GM19452 (cell line): ENCODE measurements at regions not wholly inside any gene's neighbourhood (a gene's known extent, or its start where the extent isn't known, plus 50 kb on each side); places are given as distances from the start of the nearest gene placed in this dataset.
A peak's percentile ranks its signal among the peaks of the same experiment; 100 is the strongest.

Source experiments
- ATAC-seq: cut with Tn5 transposase; IDR thresholded peaks from one replicate; pipeline ENCODE4 v1.9.1; 2021; ENCODE audit not compliant: unreplicated experiment

- no peak for ATAC-seq
Measured at GRCh38 chrX:4322916-4323315, 609.5 kb upstream of the PRKX start.

- ATAC-seq: no peak
Measured at GRCh38 chrX:4320436-4320947, 607.0 kb upstream of the PRKX start.

GRCh38 chrX:4315891-4316290, 602.4 kb upstream of the PRKX start:
- no peak for ATAC-seq

GRCh38 chrX:4314586-4314985, 601.1 kb upstream of the PRKX start:
- no peak for ATAC-seq

GRCh38 chrX:4277122-4277521, 563.7 kb upstream of the PRKX start:
- no peak for ATAC-seq

- ATAC-seq: no peak
Measured at GRCh38 chrX:4268676-4269075, 555.2 kb upstream of the PRKX start.

GRCh38 chrX:4265036-4265435, 551.6 kb upstream of the PRKX start:
- ATAC-seq: no peak

GRCh38 chrX:4263030-4263803, 549.8 kb upstream of the PRKX start:
- ATAC-seq: no peak

- no peak for ATAC-seq
Measured at GRCh38 chrX:4253092-4253491, 539.6 kb upstream of the PRKX start.

- no peak for ATAC-seq
Measured at GRCh38 chrX:4249401-4249800, 536.0 kb upstream of the PRKX start.

GRCh38 chrX:4243759-4244158, 530.3 kb upstream of the PRKX start:
- ATAC-seq: no peak

GRCh38 chrX:4240541-4241194, 527.2 kb upstream of the PRKX start:
- ATAC-seq: peak; percentile 60

GRCh38 chrX:4239650-4240540, 526.4 kb upstream of the PRKX start:
- ATAC-seq: peak; percentile 42

- ATAC-seq: no peak
Measured at GRCh38 chrX:4238916-4239315, 525.5 kb upstream of the PRKX start.

- no peak for ATAC-seq
Measured at GRCh38 chrX:4225086-4225485, 511.6 kb upstream of the PRKX start.

- ATAC-seq: no peak
Measured at GRCh38 chrX:4206941-4207340, 493.5 kb upstream of the PRKX start.

GRCh38 chrX:4197971-4198370, 484.5 kb upstream of the PRKX start:
- ATAC-seq: no peak

- ATAC-seq: no peak
Measured at GRCh38 chrX:4193500-4194155, 480.2 kb upstream of the PRKX start.

- ATAC-seq: no peak
Measured at GRCh38 chrX:4186331-4186730, 472.9 kb upstream of the PRKX start.

GRCh38 chrX:4185086-4185485, 471.6 kb upstream of the PRKX start:
- ATAC-seq: no peak

- no peak for ATAC-seq
Measured at GRCh38 chrX:4182408-4182806, 469.0 kb upstream of the PRKX start.
